ENCODE measurements at regions not wholly inside any gene's neighbourhood (a gene's known extent, or its start where the extent isn't known, plus 50 kb on each side); places are given as distances from the start of the nearest gene placed in this dataset.
A peak's percentile ranks its signal among the peaks of the same experiment; 100 is the strongest.

GRCh38 chr4:106502106-106502699 lies 133.6 kb upstream of the GIMD1 start:
- Histone ChIP-seq H3K36me3 (no peaks in the 10 kb centered on the region), H4K20me1 (ENCODE audit: low read depth) (no peaks in the 10 kb centered on the region), H3K4me3 (no peak overlapping the region), H3K79me2 (ENCODE audit: low read depth) (no peaks in the 10 kb centered on the region), H3K4me1 (no peaks in the 10 kb centered on the region), H3K4me2 (no peak overlapping the region), H3K27ac (no peak overlapping the region), H3F3A (ENCODE audit: low read depth) (no peaks in the 10 kb centered on the region), H2AFZ (replicated peaks) (peak overlapping the region; percentile 75), H3K27me3 (no peaks in the 10 kb centered on the region), H3K9ac (no peak overlapping the region), H3K9me3 (ENCODE audit: low read depth) (no peaks in the 10 kb centered on the region)
- peaks cover 4% of the 10 kb centered on the region for H3K9me3 Mint-ChIP-seq
- H3K36me3 Mint-ChIP-seq = no peaks in the 10 kb centered on the region
- no peaks in the 10 kb centered on the region for H3K27me3 Mint-ChIP-seq (ENCODE audit: insufficient read depth, low read depth)
- no peak overlapping the region for H3K4me3 Mint-ChIP-seq
- no peak overlapping the region for H3K27ac Mint-ChIP-seq
- TF ChIP-seq, protein P1, sequence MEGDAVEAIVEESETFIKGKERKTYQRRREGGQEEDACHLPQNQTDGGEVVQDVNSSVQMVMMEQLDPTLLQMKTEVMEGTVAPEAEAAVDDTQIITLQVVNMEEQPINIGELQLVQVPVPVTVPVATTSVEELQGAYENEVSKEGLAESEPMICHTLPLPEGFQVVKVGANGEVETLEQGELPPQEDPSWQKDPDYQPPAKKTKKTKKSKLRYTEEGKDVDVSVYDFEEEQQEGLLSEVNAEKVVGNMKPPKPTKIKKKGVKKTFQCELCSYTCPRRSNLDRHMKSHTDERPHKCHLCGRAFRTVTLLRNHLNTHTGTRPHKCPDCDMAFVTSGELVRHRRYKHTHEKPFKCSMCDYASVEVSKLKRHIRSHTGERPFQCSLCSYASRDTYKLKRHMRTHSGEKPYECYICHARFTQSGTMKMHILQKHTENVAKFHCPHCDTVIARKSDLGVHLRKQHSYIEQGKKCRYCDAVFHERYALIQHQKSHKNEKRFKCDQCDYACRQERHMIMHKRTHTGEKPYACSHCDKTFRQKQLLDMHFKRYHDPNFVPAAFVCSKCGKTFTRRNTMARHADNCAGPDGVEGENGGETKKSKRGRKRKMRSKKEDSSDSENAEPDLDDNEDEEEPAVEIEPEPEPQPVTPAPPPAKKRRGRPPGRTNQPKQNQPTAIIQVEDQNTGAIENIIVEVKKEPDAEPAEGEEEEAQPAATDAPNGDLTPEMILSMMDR (IDR thresholded peaks at IDR 0.05) = peak; percentile 80
- TF ChIP-seq EZH2phosphoT487 (IDR thresholded peaks at IDR 0.05) = no peak
- peak; percentile 84 for DNase-seq (ENCODE audit: low spot score)
- peaks cover 5% of the 10 kb centered on the region for H3K4me1 Mint-ChIP-seq

GRCh38 chr4:106497271-106497670 lies 128.7 kb upstream of the GIMD1 start:
- Histone ChIP-seq H3K4me1 (no peaks in the 10 kb centered on the region), H3K9me3 (ENCODE audit: low read depth) (no peaks in the 10 kb centered on the region), H3F3A (ENCODE audit: low read depth) (no peaks in the 10 kb centered on the region), H3K36me3 (no peaks in the 10 kb centered on the region), H3K9ac (no peak overlapping the region), H4K20me1 (ENCODE audit: low read depth) (no peaks in the 10 kb centered on the region), H3K4me2 (no peak overlapping the region), H3K4me3 (no peak overlapping the region), H3K79me2 (ENCODE audit: low read depth) (no peaks in the 10 kb centered on the region), H3K27me3 (no peaks in the 10 kb centered on the region), H3K27ac (no peak overlapping the region), H2AFZ (replicated peaks) (no peak overlapping the region)
- Mint-ChIP-seq H3K27ac (no peak overlapping the region), H3K27me3 (ENCODE audit: insufficient read depth, low read depth) (no peaks in the 10 kb centered on the region), H3K9me3 (peaks cover 4% of the 10 kb centered on the region), H3K4me3 (no peak overlapping the region), H3K36me3 (no peaks in the 10 kb centered on the region), H3K4me1 (peaks cover 4% of the 10 kb centered on the region)
- TF ChIP-seq EZH2phosphoT487 (IDR thresholded peaks at IDR 0.05) (no peak), EZH2 (IDR thresholded peaks at IDR 0.05) (no peak)
- TF ChIP-seq, protein P1 (IDR thresholded peaks at IDR 0.05) = no peak
- DNase-seq (ENCODE audit: low spot score) = no peak

DNA sequence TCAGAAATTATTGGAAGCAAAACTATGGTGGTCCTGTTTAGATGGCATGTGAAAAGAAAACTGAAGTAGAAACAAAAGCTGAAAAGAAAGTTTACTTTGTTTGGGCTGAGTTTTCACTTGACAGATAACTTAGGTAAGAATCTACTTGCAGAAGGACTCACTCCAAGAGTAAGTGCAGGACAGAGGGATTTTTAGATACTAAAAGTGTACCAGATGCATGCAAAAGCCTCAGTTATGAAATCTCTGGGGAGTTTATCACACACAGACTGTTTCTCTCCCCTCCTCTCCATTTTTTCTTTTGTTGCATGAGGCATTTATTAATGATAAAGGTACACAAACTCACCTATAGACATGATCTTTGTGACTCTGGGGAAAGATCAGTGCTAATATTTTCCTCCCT lies 127.5 kb upstream of the GIMD1 start:
- Histone ChIP-seq H3K4me3 (no peak overlapping the region), H3F3A (ENCODE audit: low read depth) (no peaks in the 10 kb centered on the region), H3K36me3 (no peaks in the 10 kb centered on the region), H3K27me3 (no peaks in the 10 kb centered on the region), H3K4me2 (no peak overlapping the region), H3K27ac (no peak overlapping the region), H3K79me2 (ENCODE audit: low read depth) (no peaks in the 10 kb centered on the region), H3K9me3 (ENCODE audit: low read depth) (no peaks in the 10 kb centered on the region), H3K4me1 (no peaks in the 10 kb centered on the region), H4K20me1 (ENCODE audit: low read depth) (no peaks in the 10 kb centered on the region), H2AFZ (replicated peaks) (no peak overlapping the region), H3K9ac (no peak overlapping the region)
- DNase-seq (ENCODE audit: low spot score) = no peak
- Mint-ChIP-seq H3K27ac (no peak overlapping the region), H3K9me3 (peaks cover 4% of the 10 kb centered on the region), H3K4me3 (no peak overlapping the region), H3K27me3 (ENCODE audit: insufficient read depth, low read depth) (no peaks in the 10 kb centered on the region), H3K4me1 (no peaks in the 10 kb centered on the region), H3K36me3 (no peaks in the 10 kb centered on the region)
- TF ChIP-seq EZH2 (IDR thresholded peaks at IDR 0.05) (no peak), EZH2phosphoT487 (IDR thresholded peaks at IDR 0.05) (no peak)
- TF ChIP-seq, protein P1 (IDR thresholded peaks at IDR 0.05) = no peak

All from neural progenitor cell (in vitro differentiated cells).